ENCODE measurements at regions not wholly inside any gene's neighbourhood (a gene's known extent, or its start where the extent isn't known, plus 50 kb on each side); places are given as distances from the start of the nearest gene placed in this dataset.

DNA sequence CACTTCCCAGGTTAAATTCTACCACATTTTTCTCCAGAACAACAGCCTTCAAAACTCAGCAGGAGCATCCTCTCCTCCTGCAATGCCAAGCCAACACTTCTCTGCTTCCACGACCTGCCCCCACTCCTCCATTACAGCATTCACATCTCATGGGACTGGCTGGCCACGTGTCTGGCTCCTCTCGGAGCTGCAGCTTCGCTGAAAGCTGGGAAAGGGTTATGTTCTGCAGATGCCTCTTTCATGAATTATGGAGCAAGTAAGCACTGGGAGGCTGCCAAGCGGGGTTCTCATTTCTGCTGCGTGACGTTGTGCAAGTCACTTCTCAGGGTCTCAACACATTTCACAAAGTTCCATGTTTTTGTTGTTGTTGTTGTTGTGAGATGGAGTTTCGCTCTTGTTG lies 142.2 kb upstream of the RFLNA start:
- TF ChIP-seq POLR2A (IDR thresholded peaks at IDR 0.05; ENCODE audit: extremely low read depth, insufficient read length) (no peak), MYC (IDR thresholded peaks at IDR 0.05; ENCODE audit: low read depth, low read length) (no peak)
- TF ChIP-seq, protein P1, sequence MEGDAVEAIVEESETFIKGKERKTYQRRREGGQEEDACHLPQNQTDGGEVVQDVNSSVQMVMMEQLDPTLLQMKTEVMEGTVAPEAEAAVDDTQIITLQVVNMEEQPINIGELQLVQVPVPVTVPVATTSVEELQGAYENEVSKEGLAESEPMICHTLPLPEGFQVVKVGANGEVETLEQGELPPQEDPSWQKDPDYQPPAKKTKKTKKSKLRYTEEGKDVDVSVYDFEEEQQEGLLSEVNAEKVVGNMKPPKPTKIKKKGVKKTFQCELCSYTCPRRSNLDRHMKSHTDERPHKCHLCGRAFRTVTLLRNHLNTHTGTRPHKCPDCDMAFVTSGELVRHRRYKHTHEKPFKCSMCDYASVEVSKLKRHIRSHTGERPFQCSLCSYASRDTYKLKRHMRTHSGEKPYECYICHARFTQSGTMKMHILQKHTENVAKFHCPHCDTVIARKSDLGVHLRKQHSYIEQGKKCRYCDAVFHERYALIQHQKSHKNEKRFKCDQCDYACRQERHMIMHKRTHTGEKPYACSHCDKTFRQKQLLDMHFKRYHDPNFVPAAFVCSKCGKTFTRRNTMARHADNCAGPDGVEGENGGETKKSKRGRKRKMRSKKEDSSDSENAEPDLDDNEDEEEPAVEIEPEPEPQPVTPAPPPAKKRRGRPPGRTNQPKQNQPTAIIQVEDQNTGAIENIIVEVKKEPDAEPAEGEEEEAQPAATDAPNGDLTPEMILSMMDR (IDR thresholded peaks at IDR 0.05; ENCODE audit: low read depth, low read length) = no peak
- TF ChIP-seq, protein P2, sequence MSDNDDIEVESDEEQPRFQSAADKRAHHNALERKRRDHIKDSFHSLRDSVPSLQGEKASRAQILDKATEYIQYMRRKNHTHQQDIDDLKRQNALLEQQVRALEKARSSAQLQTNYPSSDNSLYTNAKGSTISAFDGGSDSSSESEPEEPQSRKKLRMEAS (IDR thresholded peaks at IDR 0.05; ENCODE audit: low read depth, low read length) = no peak
